HG03520 (cell line): ENCODE measurements at regions not wholly inside any gene's neighbourhood (a gene's known extent, or its start where the extent isn't known, plus 50 kb on each side); places are given as distances from the start of the nearest gene placed in this dataset.

ENCODE experiments used
- ATAC-seq: cut with Tn5 transposase; IDR thresholded peaks from one replicate; pipeline ENCODE4 v1.9.1; 2021; ENCODE audit warnings: mild to moderate bottlenecking, moderate library complexity; ENCODE audit not compliant: unreplicated experiment

DNA sequence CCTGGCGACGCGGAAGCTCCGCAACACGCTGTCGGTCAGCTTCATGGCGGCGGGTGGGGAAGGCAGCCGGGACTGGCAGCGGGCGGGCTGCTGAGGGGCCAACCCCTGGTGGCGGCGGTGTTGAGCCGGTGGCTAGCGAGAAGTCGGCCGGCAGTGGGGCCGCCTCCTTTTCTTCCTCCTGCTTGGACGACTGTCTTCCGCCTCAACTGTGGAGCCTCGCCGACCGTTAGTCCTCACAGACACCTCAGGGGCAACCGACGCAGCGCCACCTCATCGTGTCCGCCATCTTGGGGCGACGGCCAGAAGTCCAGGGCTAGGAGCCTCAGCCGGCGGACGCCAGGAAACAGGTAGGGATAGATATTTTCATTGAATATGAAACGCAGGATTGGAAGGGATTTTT lies 875.1 kb downstream of the NSUN3 start:
- ATAC-seq: no peak

DNA sequence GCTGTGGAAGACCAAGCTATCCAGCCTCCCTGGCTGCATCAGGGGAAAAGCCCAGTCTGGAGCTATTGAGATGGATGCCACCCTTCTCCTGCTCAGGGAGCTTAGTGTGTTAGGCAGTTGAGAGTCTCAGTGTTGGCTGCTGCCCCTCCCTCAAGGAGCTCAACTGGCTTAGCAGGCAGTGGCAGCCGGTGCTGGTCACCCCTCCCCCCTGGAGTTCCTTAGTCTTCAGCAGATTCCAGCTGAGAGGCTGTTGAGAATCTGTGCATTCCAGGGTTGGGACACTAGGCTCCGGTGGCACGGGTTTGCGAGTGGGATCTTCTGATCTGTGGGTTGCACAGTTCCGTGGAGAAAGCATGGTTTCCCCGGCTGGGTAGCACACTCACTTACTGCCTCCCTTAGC lies 883.8 kb downstream of the NSUN3 start:
- no peak for ATAC-seq

GRCh38 chr3:94961423-94962100 lies 898.7 kb downstream of the NSUN3 start:
- no peak for ATAC-seq

- ATAC-seq: no peak
Measured at GRCh38 chr3:94965867-94966475, 903.1 kb downstream of the NSUN3 start.

DNA sequence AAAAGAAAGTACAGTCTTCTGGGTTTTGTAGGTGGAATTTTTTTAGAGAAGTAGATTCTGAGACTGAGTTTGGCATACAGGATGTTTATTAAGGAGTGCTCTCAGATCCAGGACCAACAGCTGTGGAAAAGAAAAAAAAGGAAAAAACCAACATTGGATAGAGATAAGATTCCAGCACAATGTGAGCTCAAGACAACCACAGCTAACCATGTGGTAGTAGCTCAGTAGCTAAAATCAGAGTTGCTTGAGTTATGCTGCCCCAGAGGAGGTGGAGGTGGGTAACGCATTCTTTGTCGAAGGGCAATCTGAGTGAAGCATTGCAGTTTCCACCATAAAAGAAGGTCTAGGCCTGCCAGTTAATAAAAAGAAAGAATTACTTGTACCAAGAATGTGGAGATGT lies 904.3 kb downstream of the NSUN3 start:
- ATAC-seq: no peak

- ATAC-seq: no peak
Measured at GRCh38 chr3:94968519-94968918, 905.7 kb downstream of the NSUN3 start.

GRCh38 chr3:94972066-94972465 lies 909.2 kb downstream of the NSUN3 start:
- no peak for ATAC-seq

DNA sequence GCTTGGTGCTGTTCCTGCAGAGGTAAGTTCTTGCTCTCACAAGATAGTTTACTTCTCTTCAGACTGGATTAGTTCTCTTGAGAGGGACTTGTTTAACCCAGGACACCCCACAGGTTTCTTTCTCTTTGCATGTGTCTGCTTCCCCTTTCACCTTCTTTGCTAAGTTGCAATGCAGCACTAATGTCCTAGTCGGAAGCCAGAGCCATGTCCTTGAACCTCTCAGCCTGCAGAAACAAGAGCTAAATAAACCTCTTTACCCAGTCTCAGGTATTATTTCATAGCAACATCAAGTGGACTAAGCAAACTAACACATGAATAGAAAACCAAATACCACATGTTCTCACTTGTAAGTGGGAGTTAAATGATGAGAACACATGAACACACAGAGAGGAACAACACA lies 915.2 kb downstream of the NSUN3 start:
- ATAC-seq: no peak

GRCh38 chr3:94985778-94986177 lies 922.9 kb downstream of the NSUN3 start:
- no peak for ATAC-seq

DNA sequence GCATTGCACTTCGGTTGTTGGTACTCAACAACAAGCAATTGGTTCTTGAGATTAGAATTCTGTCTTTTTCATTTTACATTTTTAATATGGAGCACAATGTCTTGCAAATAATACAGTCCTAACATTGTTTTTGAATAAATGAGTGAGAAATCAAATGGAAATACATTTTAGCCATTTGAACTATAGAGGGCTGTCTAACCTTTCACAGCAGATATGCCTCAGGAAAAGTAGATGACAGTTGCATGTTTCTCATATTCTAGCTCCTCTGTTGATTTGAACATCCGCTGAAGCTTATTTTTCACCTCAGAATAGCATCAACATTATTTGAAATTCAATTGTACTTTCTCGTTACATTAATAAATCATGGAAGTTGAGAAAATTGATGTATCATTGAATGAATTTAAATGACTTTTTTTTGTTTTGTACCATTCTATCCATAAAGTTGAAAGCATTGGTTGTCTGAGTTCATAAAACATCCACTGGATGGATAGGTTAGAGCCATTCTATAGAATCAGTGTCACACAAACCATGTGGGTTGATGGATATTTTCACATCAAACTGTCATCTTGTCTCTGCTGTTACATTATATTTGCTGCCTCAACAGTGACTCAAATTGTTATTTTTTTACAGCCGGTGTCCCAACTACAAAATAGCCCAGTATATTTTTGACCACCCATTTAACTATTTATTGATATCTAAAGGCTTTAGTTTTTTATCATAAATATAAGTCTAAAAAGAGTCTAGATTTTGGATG lies 928.3 kb downstream of the NSUN3 start:
- ATAC-seq: no peak

- no peak for ATAC-seq
Measured at GRCh38 chr3:94996743-94997142, 933.9 kb downstream of the NSUN3 start.

DNA sequence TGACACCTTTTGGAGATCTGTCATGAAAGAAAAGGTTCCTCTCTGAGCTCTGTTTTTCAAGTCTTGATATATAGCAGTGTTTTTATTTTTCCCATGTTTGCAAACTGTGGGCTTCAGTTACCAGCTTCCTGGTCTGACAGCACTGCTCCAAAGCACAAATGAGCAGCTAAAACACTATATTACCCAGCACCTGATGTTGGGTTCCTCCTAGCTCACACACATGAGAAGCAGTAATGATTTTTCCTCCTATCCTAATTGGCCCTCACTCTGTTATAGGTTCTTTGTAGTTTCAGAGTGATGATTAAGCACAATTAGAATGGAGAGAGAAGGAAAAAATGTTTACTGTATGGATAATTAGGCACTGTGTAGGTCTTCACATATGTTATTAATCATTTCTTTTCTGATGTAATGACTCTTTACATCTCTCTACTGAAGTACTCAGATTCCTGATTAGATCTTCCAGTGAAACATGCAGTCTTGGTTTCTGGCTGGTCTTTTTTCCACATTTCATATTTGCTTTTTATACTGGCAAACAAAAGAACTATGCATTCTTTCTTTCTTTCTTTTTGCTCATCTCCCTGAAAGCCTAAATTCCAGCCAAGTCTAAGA lies 939.7 kb downstream of the NSUN3 start:
- ATAC-seq: no peak

DNA sequence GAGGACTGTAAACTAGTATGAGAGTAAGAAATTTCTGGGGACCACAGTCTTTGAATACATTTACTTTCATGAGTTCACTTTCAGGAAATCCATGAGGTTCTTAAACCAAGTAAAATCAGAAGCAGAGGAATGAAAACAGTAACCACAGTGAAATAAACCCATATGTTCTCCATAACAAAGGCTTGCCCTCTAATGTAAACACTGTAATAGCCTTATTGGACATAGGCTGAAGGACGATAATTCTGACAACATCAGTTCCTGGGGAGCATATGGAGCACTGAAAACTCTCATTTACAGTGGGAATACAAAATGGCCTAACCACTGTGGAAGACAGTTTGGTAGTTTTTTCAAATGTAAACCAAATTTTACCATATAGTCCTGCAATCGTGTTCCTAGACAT lies 965.8 kb downstream of the NSUN3 start:
- ATAC-seq: no peak

GRCh38 chr3:95029644-95030043 lies 966.8 kb downstream of the NSUN3 start:
- ATAC-seq: no peak

GRCh38 chr3:95036526-95037021 lies 973.7 kb downstream of the NSUN3 start:
- no peak for ATAC-seq

DNA sequence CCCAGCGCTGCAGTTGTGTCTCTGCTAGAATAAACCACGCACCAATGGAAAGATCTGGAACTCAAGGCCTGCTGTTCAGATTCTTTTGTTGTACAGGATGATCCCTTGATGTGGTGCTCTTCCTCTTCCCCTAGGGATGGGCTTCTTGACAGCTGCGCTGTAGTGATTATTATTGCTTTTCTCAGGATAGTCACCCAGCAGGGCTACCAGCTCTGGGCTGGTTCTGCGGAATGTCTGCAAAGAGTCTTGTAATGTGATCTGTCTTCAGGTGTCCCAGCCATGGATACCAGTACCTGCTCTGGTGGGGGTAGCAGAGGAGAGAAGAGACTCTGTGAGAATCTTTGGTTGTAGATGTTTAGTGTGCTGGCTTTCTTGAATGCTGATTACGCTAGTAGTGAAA lies 974.2 kb downstream of the NSUN3 start:
- no peak for ATAC-seq

DNA sequence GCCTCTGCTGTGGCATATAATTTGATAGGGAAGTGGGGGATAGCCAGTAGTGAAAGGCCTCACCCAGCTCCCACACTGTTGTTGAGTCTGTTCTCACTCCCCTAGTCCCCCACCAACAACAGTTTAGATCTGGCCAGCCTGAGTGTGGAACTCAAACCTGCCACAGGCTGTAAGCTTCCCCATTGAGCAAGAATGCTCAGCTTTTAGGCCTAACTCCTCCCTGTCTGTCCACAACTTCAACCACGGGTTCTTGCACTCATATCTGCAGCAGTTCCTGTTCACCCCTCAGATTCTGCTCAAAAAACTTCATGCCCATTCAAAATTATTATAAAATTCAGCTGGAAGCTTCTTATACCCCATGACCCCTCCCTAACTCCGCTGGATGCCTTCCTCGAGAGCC lies 975.1 kb downstream of the NSUN3 start:
- no peak for ATAC-seq

DNA sequence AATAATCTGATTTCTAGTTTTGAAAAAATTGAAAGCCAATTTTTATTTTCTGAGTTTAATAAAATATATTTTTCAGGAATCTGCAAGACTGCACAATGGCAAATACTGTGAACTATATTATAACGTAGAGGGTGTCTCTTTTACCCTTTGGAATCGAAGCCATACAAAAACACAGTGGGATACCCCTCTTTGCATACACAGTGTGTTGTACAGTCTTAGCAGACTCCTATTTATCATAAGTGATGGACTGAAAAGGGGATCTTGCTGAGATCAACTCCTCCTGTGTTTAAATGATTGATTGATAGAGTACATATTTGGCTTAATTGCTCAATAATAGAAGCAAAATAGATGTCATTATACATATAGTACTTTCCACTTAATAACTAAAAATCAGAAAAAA lies 981.2 kb downstream of the NSUN3 start:
- ATAC-seq: no peak

GRCh38 chr3:95048564-95048963 lies 985.7 kb downstream of the NSUN3 start:
- ATAC-seq: no peak

DNA sequence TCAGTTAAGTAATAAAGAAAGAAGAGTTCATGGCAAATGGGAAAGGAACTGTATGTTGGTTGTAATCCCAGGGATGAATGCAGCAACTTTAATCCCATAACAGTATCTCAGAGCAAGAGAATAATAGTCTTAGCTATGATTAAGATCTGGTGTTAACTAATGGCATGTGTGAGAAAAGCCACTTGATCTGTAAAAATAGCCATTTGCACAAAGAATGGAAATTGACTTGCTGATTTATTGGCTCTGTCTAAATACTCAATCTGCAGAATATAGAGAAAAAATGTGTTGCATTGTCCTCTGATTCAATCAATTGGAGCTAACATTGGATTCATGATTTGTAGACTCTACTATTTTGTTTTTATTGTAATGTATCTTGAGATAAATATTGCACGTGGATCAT lies 987.0 kb downstream of the NSUN3 start:
- no peak for ATAC-seq

GRCh38 chr3:95055288-95055687 lies 992.4 kb downstream of the NSUN3 start:
- ATAC-seq: no peak

GRCh38 chr3:95082191-95082590 lies 1019.3 kb downstream of the NSUN3 start:
- no peak for ATAC-seq
